Embryonic facial prominence (tissue), 1 donor: ENCODE measurements at regions not wholly inside any gene's neighbourhood (a gene's known extent, or its start where the extent isn't known, plus 50 kb on each side); places are given as distances from the start of the nearest gene placed in this dataset.

Experiments used
- DNase-seq: peaks from one replicate; pipeline ENCODE4 v3.0.0-alpha.2; 2016; ENCODE audit errors: extremely low spot score

DNA sequence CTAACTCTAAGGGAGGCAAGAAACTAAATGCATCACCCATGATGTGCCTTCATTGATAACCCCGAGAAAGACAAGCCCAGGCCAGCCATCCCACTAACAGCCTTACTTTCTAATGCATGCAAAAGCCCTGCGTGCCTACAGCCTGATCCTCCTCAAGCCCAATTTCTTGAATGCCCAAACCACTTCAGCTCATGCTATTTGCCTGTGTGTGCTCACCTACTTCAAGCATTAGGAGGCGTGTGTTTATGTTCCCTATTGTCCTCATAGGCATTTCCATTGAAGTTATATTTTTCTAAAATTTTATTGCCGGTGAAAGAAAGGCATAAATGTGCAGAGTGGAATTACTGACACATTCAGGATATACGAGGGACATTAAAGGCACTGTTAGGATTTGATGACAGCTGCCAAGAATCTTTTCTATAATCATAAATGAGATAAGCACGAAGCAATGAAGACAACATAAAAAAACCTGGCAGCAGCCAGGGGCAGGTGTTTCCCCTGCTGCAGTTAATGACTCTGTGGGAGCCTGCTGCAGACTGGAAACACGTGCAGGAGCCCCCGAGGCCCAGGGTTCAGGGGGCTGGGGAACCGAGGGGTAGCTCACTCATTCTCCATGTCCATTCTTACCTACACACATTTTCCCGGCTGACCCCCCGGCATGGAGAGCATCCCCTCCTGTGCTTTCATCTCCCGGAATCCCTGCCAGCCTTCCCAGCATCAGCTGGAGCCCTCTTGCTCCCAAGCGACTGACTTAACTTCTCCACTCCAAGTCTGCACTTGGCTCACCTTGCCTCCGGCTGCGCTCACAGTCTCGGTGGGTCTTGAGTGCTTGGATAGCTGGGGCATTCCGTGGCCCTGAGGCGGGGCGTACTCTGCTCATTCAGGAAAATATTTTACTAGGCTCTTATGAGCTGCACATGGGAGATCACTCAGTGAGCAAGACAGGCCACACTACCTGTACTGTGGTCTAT is 292.3 kb upstream of the SIX2 start:
- DNase-seq = no peak

DNA sequence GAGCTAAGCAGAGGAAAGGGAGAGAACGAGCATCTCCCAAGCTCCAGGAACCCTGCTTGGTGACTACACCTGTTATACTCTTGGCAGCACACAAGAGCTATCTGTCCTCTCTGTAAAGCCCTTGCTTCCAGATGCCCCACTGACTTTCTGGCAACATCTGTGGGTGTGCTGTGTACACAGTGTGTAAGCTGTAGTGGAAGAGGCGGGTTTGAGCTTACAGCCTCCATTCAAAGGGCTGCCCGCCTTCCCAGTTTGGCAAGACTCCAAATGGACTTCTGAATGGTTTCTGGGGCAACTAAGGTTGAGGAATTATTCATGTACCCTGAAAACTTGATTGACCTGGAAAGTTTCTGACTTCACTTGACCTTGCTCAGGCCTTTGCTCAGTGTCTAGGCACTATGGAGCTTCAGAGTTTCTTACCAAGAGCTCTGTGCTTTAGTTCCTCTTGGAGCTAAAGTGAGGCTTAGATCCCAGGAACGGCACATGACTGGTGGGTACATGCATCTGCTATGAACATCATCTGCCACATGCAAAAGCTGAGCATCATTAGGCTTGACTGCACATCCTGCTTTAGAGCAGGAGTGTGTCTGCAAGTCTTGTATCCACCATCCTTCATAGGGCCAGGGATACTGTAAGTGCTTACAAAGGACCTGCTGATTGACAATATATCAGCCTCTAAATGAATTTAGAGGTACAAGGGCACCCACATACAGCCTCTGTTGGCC is 290.9 kb upstream of the SIX2 start:
- DNase-seq = no peak

DNA sequence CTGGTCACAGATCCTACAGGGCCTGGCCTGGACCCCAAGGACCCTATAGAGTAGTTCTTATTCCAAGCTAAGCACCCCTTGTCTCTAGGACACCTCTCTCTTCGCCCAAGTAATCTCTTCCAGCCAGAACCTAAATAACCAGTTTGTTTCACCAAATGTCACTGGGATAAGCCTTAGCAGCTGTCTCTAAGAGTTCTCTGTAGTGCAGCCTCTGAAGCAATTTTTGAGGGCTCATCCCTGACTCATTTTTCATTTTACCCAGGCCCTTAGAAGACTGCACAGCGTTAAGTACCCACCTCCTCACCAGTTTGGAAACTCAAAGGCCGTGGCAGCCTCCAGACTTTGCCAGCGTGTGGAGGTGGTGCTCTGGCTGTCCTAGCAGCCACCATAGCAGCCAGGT is 290.1 kb upstream of the SIX2 start:
- no peak for DNase-seq

DNA sequence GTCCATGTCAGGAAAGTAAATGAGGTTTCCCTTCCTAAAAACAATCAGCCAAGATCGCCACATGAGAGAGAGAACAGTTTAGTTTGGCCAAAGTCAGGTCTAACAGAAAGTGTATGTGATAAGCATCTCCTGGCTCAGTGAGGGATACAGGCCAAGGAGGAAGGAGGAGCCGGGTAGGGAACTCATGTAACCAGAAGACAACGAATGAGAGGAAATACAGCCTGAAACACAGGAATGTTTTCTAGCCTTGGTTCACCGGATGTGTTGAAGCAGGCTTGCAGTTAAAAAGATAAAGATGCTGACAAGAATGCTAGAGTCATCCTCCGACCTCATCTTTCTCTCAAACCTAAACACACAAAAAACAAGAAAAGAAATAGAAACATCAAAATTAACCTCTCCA is 283.9 kb upstream of the SIX2 start:
- no peak for DNase-seq

DNA sequence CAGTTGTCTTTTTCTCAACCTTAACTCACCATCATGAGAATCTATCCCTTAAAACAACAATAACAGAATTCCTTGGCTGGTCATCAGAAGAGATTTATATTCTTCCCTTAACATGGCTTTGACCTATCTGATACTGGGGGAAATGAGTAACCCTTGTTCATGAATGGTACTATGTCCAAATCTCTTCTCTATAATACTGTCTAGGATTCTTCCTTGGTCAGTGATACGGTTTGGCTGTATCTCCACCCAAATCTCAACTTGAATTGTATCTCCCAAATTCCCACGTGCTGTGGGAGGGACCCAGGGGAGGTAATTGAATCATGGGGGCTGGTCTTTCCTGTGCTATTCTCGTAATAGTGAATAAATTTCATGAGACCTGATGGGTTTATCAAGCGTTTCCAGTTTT is 282.0 kb upstream of the SIX2 start:
- no peak for DNase-seq

DNA sequence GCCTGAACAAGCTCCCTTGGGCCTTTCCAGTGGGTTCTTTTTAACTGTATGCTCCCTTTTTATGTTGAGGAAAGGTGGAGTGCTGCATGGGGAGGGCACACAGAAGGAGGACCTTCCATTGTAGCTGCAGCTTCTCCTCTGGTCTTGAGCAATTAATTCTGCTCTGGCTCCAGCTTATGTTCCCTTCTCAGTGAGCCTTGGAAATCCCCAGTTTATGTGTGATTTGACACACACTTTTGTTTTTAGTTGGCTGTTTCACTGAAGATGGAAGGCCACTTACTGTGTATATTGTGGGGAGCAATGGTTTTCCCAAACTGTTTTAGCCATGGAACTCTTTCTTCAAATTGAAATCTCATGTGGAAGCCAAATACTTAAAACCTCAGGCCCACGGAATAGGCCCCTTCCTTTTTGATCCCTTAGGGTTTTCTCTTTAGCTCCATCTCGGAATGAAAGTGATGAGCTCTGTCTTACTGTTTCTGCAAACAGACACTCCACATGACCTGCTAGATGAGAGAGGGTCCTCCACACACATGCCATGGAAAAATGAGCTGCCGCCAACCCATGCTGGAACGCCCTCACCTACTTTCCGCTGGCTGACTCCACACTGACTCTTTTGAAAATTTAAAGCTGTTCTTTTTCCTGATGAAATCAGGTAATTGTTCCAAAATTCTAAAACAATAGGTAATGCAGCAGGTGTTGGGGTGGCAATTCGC is 280.9 kb upstream of the SIX2 start:
- DNase-seq = no peak

DNA sequence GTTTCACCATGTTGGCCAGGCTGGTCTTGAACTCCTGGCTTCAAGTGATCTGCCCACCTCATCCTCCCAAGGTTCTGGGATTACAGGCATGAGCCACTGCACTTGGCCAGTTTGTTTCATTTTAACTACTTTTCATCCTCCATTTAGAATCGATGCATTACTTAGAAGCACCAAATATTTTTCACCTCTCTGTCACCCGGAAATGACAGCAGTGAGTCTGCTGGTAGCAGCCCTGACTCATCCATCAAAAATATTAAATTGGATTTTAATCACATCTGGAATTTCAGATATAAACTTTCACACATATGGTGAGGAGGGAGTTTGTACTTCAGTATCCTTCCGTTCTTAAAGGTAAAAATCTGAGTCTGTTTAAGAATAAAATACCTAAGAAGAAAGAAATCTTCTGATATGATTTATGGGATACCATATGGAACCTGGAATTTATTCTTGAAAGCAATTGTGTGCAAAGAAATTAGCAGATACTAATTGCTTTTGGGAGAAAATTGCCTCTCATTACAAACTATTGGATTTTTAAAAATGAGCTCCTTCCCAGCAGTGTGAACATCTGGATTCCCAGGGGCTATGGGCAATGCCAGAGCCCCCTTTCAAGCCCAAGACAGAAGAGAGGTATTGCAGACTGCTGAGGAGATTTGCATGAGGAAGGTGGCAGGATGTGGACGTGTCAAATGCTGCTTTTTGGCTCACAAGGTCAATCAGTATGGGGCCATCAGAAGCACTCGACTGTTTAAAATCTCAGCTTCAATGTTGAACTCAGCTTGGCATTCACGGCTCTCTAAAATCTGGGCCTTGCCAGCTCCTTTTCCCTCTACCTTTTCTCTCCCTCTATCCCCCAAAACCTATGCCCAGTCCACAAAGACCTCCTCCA is 279.5 kb upstream of the SIX2 start:
- no peak for DNase-seq

DNA sequence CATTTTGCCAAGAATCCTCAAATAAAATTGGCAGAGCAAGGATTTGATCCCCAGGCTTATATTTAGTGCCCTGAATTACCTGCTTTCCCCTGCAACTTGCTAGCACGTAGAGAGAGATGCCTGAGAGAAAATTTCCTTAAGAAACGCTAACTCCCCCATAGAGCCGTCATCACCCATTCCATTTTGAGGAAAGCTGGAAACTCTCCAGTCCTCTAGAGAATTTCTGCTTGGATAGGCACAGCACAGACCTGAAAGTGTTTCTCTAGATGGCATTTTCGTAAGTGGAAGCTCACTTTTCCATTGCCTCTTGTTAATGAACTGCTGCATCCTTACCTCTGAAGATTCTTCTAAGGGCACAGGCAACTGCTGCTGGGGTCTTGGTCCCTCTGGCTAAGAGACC is 277.8 kb upstream of the SIX2 start:
- no peak for DNase-seq

DNA sequence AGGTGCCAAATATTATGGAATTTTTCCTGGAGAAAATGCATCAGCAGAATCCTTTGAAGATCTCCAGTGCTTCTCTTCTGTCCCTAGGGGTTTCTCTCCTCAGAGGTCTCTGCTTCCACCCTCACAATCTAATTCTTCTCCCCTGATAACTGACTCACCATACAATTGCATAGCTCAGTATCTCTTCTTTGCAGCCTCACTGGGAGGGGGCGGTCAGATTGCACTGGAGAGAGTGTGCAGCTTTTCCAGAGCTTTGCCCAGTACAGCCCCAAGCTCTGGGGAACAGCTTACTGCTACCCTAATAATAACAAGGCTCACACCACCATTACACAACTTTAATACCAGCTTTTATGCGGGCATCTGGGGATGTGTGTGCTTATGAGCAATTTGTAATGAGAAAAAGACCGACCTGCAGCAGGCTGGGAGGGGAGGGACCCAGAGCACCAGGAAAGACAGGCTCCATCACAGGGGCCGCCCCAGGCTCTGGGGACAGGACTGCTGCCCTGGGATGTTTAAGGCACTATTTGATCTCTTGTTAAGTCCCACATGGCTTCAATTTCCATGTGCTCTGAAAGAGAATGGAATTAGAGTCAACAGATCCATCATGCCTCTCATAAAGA is 276.6 kb upstream of the SIX2 start:
- no peak for DNase-seq

DNA sequence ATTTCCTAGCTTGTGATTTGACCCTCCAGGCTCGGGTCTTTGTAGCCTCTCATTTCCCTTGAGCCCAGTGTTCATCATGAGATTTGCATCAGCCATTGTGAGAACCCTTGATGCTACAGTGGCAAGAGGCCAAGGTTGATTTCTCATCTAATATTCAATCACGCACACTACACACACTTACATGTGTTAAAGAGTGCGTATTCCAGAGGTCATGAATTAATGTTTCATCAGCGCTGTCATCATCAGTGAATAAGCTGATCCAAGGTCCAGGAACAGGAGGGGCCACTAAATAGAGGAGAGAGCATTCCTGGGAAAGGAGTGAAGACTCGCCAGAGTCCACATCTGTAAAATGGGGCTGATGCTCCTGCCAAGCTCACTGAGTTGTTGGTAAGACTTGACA is 276.1 kb upstream of the SIX2 start:
- no peak for DNase-seq

DNA sequence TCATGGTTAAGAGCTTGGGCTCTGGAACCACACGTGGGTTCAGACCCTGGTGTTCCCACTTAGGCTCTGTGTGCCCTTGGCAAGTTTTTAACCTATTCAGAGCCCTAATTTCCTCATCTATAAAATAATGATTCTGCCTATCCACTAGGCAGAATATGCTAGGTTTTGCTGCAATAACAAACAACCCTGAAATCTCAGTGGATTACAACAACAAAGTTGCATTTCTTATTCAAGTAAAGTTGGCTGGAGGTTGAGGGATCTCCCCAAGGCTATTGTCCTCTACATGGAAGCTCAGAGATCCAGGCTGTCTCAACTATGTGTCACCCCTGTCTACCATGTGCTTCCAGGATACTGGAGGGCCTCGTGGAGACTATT is 275.4 kb upstream of the SIX2 start:
- no peak for DNase-seq

DNA sequence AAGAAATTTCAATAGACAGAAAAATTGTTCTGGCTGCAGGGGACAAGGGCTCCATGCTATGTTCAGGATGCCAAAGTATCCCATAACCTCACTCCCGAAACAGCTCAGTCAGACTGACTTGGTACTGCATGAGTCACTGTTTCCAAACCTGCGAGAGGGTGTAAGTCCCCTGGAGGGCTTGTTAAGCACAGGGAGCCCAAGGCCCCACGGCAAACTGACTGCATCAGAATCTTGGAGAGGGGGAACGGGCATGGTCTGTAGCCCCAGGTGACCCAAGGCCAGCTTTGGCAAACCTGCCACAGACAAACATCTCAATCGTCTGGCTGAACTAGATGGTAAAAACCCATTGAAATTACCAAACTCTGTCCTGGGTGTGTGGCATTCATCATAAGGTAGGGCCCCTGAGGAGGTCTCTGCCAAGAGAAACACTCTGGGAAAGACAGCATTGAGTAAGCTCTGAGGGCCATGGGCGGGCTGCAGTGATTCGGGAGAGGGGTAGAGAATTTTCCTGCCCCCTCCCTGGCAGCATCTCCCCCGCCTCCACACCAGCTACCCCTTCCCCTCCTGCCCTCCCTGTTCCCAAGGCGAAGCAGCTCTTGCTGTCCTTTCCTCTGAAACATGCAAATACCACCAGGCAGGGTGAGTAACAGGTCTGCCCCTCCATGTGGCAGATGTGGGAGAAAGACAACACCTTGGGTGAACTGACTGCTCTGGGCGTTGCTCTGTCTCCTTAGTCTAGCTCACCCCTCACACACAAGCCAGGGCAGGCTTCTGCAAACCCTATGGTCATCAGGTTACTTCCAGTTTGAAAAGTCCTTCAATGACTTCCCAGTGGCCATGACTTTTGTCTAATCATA is 274.7 kb upstream of the SIX2 start:
- no peak for DNase-seq

DNA sequence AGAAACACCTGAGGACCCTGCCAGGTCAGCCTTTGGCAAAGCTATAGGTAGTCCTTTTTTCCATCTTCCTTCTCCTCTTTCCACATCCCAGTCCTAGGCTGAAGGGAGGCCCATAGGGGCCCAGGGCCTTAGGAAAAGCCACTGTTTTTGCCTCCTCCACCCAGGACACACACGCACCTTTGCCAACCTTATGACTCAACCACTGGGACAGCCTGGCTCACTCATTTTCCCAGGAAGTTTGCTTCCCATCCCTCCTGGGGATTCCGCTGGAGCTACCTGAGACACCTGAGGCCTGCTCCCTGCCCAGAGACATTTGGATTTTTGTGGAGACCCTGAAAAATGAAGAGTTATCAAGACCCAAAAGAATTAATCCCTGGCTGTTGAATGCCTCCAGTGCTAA is 273.4 kb upstream of the SIX2 start:
- no peak for DNase-seq

DNA sequence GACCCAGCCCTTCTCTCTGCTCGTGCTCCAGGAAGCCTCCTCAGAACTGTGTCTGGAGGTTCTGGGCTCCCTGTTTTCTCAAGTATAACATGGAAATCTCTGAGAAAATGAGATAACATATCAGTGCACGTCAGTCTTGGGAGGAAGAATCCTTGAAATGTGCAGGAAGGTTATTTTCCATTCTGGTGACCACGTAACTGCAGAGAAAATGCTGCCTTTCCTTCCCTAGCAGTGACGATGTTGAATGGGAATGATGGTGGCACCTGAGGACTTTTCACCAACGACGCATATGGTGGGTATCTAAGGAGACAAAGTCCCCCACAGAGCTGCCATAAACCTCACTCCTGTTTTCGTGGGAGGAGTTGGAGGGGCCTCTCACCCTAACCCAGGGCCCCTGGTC is 272.1 kb upstream of the SIX2 start:
- DNase-seq = no peak

DNA sequence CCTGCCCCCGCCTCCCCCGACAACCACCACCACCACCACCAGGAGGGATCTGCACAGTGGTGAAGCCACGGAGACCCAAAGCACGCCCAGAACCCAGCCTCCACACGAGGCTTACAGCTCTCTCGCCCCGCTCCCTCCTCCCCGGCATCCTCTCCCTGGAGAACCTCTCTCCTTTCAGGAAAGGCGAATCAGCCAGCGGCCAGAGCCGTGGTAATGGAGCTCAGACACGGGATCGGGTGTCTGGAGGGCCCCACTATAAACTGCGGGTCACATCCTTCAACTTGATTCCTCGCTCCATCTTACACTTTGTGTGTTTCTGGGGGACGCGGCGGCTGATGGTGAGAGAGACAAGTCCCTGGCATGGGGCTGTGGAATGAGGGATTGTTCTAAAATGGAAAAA is 271.5 kb upstream of the SIX2 start:
- no peak for DNase-seq

DNA sequence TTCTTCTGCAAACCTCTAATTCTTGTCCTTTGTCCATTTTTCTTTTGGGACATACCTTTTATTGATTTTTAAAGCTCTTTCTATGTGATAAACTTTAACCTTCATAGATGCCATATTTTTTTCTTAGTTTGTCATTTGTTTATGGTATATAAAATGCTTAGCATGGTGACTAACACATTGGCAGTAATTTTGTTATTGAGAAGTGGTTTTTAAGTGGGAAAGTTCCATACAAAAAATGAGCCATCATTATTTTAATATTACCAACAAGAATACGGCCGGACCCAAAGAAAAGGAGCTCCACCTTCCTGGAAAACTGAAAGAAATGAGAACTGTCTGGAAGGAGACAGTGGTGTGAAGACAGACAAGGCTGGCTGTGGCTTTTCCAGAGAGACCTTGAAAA is 270.1 kb upstream of the SIX2 start:
- DNase-seq = no peak

DNA sequence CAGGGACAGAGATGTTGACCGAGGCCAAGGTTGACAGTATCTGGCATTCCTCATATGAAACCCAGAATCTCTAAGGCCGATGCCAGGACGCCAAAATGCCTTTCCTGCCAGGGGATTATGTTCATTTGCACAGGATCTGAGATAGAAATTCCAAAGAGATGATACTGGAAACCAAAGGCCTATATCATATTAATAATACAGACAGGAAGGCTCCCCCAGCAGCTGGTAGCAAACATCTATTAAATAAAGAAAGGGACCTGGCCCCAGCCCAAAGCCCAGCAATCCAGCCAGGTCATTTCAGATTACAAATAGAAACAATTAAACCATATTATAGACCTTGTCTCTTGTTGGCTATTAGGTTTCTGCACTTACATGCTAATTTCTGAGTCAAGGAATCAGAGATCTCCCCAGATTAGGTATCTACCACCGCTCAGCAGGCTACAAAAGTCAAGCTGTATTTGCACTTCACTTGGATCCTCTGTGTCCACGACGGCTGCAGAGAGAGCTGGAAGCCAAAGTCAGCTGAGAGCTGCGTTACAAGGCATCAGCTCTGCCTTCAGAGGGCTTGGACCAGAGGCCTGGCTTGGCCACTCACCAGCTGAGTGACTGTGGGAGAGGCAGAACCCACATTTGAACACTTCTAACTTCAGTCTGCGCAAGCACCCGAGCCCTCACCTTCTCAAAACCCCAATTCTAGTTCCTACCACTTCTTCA is 269.3 kb upstream of the SIX2 start:
- no peak for DNase-seq

DNA sequence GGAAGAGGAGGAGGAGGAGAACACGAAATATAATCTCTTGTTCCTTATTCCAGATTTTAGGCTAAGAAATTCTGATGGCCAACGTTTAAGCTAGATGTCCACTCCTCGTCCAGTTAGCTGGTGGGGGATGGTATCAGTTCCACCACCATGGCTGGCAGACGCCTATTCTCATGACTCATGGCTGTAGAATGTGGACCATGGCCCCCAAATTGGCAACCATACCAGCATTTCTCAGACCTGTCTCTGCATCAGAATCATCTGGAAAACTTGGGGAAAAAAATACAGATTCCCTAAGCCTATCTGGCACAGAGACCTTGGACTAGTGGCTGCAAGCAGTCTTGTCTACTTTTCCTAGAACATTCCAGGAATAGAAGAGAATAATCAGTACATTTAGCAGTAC is 267.7 kb upstream of the SIX2 start:
- no peak for DNase-seq

DNA sequence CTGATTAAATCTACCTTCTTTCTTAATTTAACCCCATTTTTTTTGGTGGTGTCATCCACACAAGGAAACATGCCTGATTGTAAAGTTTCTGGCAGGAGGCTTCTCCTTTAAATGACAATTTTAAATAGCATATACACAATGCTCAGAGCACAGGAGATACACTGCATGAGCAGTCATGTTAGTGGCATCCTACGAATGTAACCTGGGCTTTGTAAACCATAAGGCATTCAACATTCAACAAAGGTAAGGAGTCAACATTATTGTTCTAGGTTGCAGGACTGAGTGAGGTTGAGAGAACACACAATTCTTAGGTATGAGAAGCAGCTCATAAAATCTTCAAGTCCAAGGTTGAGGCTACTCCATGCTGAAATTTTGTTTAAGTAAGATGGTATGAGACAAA is 266.6 kb upstream of the SIX2 start:
- no peak for DNase-seq
